HUES6 (cell line): ENCODE measurements at regions not wholly inside any gene's neighbourhood (a gene's known extent, or its start where the extent isn't known, plus 50 kb on each side); places are given as distances from the start of the nearest gene placed in this dataset.

ENCODE experiments used
- H3K27ac ChIP-seq: 2 replicates; pipeline ENCODE4 v1.7.0; 2013; ENCODE audit warnings: low read depth, mild to moderate bottlenecking, low read length, inconsistent platforms
- H3K27me3 ChIP-seq: 2 replicates; pipeline ENCODE4 v1.6.1; 2013; ENCODE audit warnings: low read length; ENCODE audit not compliant: control insufficient read depth, insufficient read depth
- H3K36me3 ChIP-seq: 2 replicates; pipeline ENCODE4 v1.6.1; 2013; ENCODE audit warnings: low read length; ENCODE audit not compliant: control insufficient read depth, insufficient read depth
- H3K4me1 ChIP-seq: 2 replicates; pipeline ENCODE4 v1.6.1; 2013; ENCODE audit warnings: low read length; ENCODE audit not compliant: control insufficient read depth, insufficient read depth
- H3K4me3 ChIP-seq: 2 replicates; pipeline ENCODE4 v1.5.1; 2013; ENCODE audit warnings: low read depth, low read length
- H3K9ac ChIP-seq: one replicate; pipeline ENCODE4 v1.6.1; 2013; ENCODE audit warnings: mild to moderate bottlenecking, low read length
- H3K9me3 ChIP-seq: 2 replicates; pipeline ENCODE4 v1.6.1; 2013; ENCODE audit warnings: low read depth, low read length; ENCODE audit not compliant: control insufficient read depth, insufficient read depth

- Histone ChIP-seq H3K36me3 (no peaks in the 10 kb centered on the region), H3K4me1 (no peaks in the 10 kb centered on the region), H3K9ac (no peak overlapping the region), H3K9me3 (peaks cover 78% of the 10 kb centered on the region; the same call in 1 of the 2 replicates), H3K27me3 (peaks cover 4% of the 10 kb centered on the region; the same call in 1 of the 2 replicates), H3K27ac (no peak overlapping the region), H3K4me3 (no peak overlapping the region)
Observed at GRCh38 chr22:47376322-47376700, 613.9 kb downstream of the TBC1D22A start.

GRCh38 chr22:47375621-47376321 is 613.3 kb downstream of the TBC1D22A start:
- Histone ChIP-seq H3K9me3 (peaks cover 80% of the 10 kb centered on the region; the same call in 1 of the 2 replicates), H3K4me1 (no peaks in the 10 kb centered on the region), H3K9ac (no peak overlapping the region), H3K36me3 (no peaks in the 10 kb centered on the region), H3K27ac (no peak overlapping the region), H3K4me3 (no peak overlapping the region), H3K27me3 (peaks cover 4% of the 10 kb centered on the region; the same call in 1 of the 2 replicates)

- H3K4me1 ChIP-seq = no peaks in the 10 kb centered on the region
- no peak overlapping the region for H3K27ac ChIP-seq
- no peak overlapping the region for H3K4me3 ChIP-seq
- no peaks in the 10 kb centered on the region for H3K36me3 ChIP-seq
- peaks cover 82% of the 10 kb centered on the region; the same call in 1 of the 2 replicates for H3K9me3 ChIP-seq
- H3K9ac ChIP-seq = no peak overlapping the region
- H3K27me3 ChIP-seq = peaks cover 4% of the 10 kb centered on the region; the same call in 1 of the 2 replicates
Observed at GRCh38 chr22:47374901-47375575, 612.6 kb downstream of the TBC1D22A start.

GRCh38 chr22:47374273-47374771 is 611.9 kb downstream of the TBC1D22A start:
- no peaks in the 10 kb centered on the region for H3K4me1 ChIP-seq
- H3K4me3 ChIP-seq = no peak overlapping the region
- H3K27me3 ChIP-seq = peaks cover 4% of the 10 kb centered on the region; the same call in 1 of the 2 replicates
- H3K36me3 ChIP-seq = no peaks in the 10 kb centered on the region
- peaks cover 89% of the 10 kb centered on the region; the same call in 1 of the 2 replicates for H3K9me3 ChIP-seq
- H3K9ac ChIP-seq = no peak overlapping the region
- no peak overlapping the region for H3K27ac ChIP-seq

- H3K9me3 ChIP-seq = peaks cover 91% of the 10 kb centered on the region; the same call in 1 of the 2 replicates
- H3K27me3 ChIP-seq = peaks cover 4% of the 10 kb centered on the region; the same call in 1 of the 2 replicates
- no peak overlapping the region for H3K27ac ChIP-seq
- H3K9ac ChIP-seq = no peak overlapping the region
- no peaks in the 10 kb centered on the region for H3K36me3 ChIP-seq
- H3K4me1 ChIP-seq = no peaks in the 10 kb centered on the region
- H3K4me3 ChIP-seq = no peak overlapping the region
Observed at GRCh38 chr22:47373648-47374272, 611.3 kb downstream of the TBC1D22A start.

GRCh38 chr22:47372596-47373385 is 610.3 kb downstream of the TBC1D22A start:
- peaks cover 91% of the 10 kb centered on the region; the same call in 1 of the 2 replicates for H3K9me3 ChIP-seq
- no peak overlapping the region for H3K4me3 ChIP-seq
- peaks cover 4% of the 10 kb centered on the region; the same call in 1 of the 2 replicates for H3K27me3 ChIP-seq
- H3K9ac ChIP-seq = no peak overlapping the region
- no peaks in the 10 kb centered on the region for H3K4me1 ChIP-seq
- H3K27ac ChIP-seq = no peak overlapping the region
- H3K36me3 ChIP-seq = no peaks in the 10 kb centered on the region

- no peak overlapping the region for H3K4me3 ChIP-seq
- peaks cover 91% of the 10 kb centered on the region; the same call in 1 of the 2 replicates for H3K9me3 ChIP-seq
- H3K27ac ChIP-seq = no peak overlapping the region
- H3K36me3 ChIP-seq = no peaks in the 10 kb centered on the region
- no peaks in the 10 kb centered on the region for H3K4me1 ChIP-seq
- no peak overlapping the region for H3K9ac ChIP-seq
- H3K27me3 ChIP-seq = peaks cover 3% of the 10 kb centered on the region; the same call in 1 of the 2 replicates
Observed at GRCh38 chr22:47372111-47372581, 609.7 kb downstream of the TBC1D22A start.

GRCh38 chr22:47371263-47372090 is 609.0 kb downstream of the TBC1D22A start:
- Histone ChIP-seq H3K27me3 (no peaks in the 10 kb centered on the region; the same call in 1 of the 2 replicates), H3K4me3 (no peak overlapping the region), H3K9me3 (peaks cover 93% of the 10 kb centered on the region; the same call in 1 of the 2 replicates)

GRCh38 chr22:47370448-47371262 is 608.2 kb downstream of the TBC1D22A start:
- no peaks in the 10 kb centered on the region for H3K36me3 ChIP-seq
- H3K4me1 ChIP-seq = no peaks in the 10 kb centered on the region
- no peak overlapping the region for H3K27ac ChIP-seq
- H3K9ac ChIP-seq = no peak overlapping the region
- no peak overlapping the region for H3K4me3 ChIP-seq
- H3K27me3 ChIP-seq = no peaks in the 10 kb centered on the region; the same call in 1 of the 2 replicates
- peaks cover 93% of the 10 kb centered on the region; the same call in 1 of the 2 replicates for H3K9me3 ChIP-seq

More at GRCh38 chr22:47371263-47372090, 609.0 kb downstream of the TBC1D22A start:
- Histone ChIP-seq H3K36me3 (no peaks in the 10 kb centered on the region), H3K27ac (no peak overlapping the region), H3K9ac (no peak overlapping the region), H3K4me1 (no peaks in the 10 kb centered on the region)
